Heart left ventricle (tissue), 13 donors: ENCODE measurements at regions not wholly inside any gene's neighbourhood (a gene's known extent, or its start where the extent isn't known, plus 50 kb on each side); places are given as distances from the start of the nearest gene placed in this dataset.
"Not testable (repeated sequence)": the region's sequence is repeated elsewhere in the genome, so short reads cannot be mapped to it uniquely, and the experiment has no call there.

Source experiments
- CTCF ChIP-seq, 12 donors: fragments of 200-600 bp; sonication (generic) in 4 of 12; IDR thresholded peaks; one replicate each; pipeline versions ENCODE4 v1.5.0 to v1.8.0; 2018 to 2022; ENCODE audit warnings: antibody characterized with exemption in 12 of 12, mild to moderate bottlenecking in 5 of 12
- POLR2A ChIP-seq, 2 donors: fragments of 450-650 bp; IDR thresholded peaks; one replicate each; pipeline ENCODE4 v1.6.1; 2017; ENCODE audit warnings: antibody characterized with exemption in 2 of 2, mild to moderate bottlenecking in 2 of 2, moderate library complexity in 2 of 2
- donor health status: ischemic (EF 13 %, LVEDD 7.1; RV severe dilation, severe dysfunction).
- donor health status: DM: no; HTN: yes; CAD: no.
- donor health status: DM: no; HTN: no; CAD: no.
- donor health status: ischemic (EF 25% LVEDD 6.9; RV normal size, moderate dysfunction).
- donor health status: ischemic (EF 25% LVEDD 5.7; RV mildly dilated, moderate dysfunction).
- donor health status: ischemic (EF 35%, LVEDD 5.7; RV mildly dilated, moderate dysfunction).
- donor health status: nonischemic (EF 11% LVEDD 7.7; RV severe dilation, severe dysfunction).
- donor health status: DM: yes; HTN: yes; CAD: no.
- donor health status: PGD.
- donor health status: ischemic (EF 29% LVEDD 5.4; RV normal size, mild dysfunction).
- donor health status: nonischemic (EF 23%, LVEDD 6.1; RV moderate dilation, normal function).

GRCh38 chr18:22828583-22828982, 104.5 kb upstream of the RBBP8 start:
- TF ChIP-seq POLR2A, CTCF (IDR thresholded peaks at IDR 0.05): not testable (repeated sequence)
